ENCODE measurements at regions not wholly inside any gene's neighbourhood (a gene's known extent, or its start where the extent isn't known, plus 50 kb on each side); places are given as distances from the start of the nearest gene placed in this dataset.

DNA sequence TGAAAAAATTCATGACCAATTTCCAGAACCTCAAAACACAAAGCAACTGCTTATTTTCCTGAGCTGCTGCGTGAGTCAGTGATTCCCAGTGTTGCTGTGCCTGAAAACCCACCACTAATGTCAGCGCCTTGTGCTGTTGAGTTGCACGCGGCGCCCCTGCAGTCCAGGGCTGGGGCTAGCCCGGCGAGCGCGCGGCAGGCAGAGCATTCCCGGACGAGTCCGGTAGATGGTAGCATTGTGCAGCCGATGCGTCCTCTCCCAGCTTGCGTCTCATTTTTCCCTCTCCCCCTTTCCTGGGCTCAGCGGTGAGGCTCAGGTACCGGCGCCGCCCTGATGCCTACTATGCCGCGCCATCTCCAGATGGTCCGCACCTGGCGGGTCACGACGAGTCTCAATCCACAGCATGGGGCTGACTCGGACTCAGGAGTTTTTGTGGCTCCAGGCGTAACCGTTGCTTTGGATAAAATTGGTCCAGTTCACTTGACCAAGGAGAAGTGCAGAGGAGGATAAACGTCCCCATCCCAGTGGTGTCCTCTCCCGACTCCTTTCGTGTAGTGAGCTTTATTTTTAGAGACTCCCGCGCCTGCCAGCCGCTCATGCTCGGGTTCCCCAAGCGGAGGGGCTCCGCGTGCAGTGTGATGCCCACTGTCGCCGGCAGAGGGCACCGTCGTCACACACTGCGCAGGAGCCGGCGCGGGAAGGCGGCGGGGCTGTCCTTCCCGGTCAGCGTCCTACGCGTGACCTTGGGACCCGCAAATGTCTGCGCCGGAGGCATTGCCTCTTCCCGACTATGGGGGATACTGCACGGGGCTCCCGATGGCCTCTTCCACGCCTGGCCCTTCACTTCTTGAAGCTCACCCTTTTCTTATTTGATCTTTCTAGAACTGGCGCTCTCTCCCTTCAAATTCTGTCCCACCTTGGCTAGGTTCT is 53.6 kb upstream of the IGFBP7 start:
- ATAC-seq (peak; percentile 97), DNase-seq (ENCODE audit: low spot score) (peak; percentile 88)

DNA sequence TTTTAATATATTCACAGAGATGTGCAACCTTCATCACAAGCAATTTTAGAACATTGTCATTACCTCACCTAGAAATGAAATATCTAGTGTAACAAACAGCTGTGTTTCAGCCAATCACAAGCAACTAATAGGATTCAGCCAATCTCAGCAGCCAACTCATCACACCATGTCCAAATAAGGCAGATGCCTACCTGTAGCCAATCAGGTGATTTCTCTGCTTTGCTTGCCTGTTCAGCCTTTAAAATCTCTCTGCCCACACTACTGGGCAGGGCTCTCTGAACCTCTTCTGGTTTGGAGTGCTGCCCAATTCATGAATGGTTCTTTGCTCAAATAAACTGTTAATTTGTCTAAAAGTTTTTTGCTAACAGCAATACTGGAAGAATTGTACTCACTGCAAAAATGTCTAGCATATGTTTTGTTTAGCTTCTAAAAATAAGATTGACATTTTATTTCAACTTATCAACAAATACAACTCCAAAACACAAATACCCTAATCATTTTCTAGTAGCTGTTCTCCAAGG is 52.4 kb upstream of the IGFBP7 start:
- ATAC-seq, result no peak
- intact Hi-C loops (cut with DNase I), result no loop called here

More for the DNA sequence above, 53.6 kb upstream of the IGFBP7 start:
- intact Hi-C loops (cut with DNase I), result no loop called here

More for the DNA sequence above, 52.4 kb upstream of the IGFBP7 start:
- no peak for DNase-seq (ENCODE audit: low spot score)

Measured in sciatic nerve (tissue), 2 donors.